M059J (cell line): ENCODE measurements at regions not wholly inside any gene's neighbourhood (a gene's known extent, or its start where the extent isn't known, plus 50 kb on each side); places are given as distances from the start of the nearest gene placed in this dataset.

ENCODE experiments used
- DNase-seq: peaks from one replicate; pipeline ENCODE4 v3.0.0-alpha.2; 2012; ENCODE audit warnings: low read depth

DNA sequence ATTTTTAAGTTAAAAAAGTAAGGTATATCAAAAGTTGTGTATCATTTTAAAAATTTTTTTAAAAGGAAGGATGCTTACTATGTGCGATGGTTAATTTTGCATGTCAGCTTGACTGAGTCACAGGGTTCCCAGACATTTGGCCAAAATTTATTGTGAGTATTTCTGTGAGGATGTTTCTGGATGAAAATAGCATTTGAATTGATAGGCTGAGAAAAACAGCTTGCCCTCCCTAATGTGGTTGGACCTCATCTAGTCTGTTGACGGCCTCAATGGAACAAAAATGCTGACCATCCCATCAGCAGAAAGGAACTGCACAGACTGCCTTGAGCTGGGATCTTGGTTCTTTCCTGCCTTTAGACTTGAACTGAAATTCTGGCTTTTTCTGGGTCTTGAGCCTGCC lies 724.5 kb downstream of the NCAM2 start:
- DNase-seq, result peak; percentile 40

DNA sequence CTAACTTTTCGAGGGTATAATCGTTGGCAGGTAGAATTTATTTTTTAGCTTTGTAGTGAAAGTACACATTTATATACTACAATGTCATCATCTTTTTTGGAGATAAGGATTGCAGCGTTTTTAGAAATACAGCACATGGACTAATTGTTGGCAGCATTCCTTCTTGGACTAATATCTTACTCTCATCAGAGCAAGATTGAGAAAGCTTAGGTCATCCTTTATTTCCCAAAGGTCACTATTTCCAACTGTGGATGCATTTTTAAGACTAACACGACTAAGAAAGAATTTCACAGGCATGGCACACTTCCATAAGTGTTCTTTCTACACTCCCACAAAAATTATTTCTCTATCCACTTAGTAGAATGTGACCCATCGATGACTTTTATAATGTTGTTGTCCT lies 732.3 kb downstream of the NCAM2 start:
- DNase-seq, result peak; percentile 40

DNA sequence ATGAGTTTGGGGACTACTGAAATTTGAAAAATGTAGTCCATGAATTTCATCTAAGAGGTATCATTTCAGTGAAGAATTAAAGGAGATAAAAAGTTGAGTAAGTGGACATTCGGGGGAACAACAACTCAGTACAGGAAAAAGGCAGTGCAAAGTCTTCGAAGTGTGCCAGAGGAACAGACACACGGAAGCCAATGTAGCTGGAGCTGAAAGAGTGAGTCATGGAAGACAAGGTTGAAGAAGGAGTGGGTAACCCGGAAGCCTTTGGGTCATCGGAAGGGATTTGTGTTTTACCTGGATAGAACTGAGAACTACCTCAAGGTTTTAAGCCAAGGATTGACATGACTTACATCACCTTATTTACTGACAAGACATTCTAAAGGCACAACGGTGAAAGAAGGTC lies 733.4 kb downstream of the NCAM2 start:
- peak; percentile 65 for DNase-seq

DNA sequence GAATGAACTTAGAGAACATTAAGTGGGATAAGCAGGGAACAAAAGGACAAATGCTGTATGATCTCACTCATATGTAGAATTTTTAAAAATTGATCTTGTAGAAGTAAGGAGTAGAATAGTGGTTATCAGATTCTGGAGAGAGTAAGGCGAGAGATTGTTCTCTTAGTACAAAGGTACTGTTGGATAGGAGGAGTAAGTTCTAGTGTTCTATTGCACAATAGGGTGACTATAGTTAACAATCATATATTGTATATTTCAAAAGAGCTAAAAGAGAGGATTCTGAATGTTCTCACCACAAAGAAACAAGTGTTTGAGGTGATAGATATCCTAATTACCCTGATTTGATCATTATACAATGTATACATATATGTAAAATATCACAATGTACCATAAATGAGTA lies 735.9 kb downstream of the NCAM2 start:
- no peak for DNase-seq

DNA sequence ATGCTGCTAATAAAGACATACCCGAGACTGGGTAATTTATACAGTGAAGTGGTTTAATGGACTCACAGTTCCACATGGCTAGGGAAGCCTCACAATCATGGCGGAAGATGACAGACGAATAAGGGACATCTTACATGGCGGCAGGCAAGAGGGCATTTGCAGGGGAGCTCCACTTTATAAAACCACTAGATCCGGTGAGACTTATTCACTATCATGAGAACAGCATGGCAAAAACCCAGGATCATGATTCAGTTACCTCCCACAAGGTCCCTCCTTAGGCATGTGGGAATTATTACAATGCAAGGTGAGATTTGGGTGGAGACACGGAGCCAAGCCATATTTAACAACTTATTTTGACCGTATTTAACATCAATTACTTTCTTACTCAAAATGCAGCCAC lies 739.0 kb downstream of the NCAM2 start:
- peak; percentile 78 for DNase-seq

DNA sequence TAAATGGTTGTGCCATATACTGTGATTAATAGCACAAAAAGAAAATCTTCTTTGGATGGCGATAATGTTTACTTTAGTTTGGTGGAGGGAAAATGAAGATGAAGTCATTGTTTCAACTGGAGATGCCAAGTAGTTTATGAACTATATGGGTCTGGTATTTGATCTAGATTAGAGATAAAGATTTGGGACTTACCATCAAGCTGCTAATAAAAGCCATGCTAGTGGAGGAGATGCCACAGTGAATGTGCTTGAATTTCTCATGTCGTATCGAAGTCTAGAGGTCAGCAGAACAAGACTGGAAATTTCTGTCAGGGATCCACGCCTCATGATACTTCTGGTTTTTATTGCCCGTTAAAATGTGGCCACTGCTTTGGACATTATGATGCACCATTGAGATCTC lies 742.0 kb downstream of the NCAM2 start:
- peak; percentile 70 for DNase-seq

DNA sequence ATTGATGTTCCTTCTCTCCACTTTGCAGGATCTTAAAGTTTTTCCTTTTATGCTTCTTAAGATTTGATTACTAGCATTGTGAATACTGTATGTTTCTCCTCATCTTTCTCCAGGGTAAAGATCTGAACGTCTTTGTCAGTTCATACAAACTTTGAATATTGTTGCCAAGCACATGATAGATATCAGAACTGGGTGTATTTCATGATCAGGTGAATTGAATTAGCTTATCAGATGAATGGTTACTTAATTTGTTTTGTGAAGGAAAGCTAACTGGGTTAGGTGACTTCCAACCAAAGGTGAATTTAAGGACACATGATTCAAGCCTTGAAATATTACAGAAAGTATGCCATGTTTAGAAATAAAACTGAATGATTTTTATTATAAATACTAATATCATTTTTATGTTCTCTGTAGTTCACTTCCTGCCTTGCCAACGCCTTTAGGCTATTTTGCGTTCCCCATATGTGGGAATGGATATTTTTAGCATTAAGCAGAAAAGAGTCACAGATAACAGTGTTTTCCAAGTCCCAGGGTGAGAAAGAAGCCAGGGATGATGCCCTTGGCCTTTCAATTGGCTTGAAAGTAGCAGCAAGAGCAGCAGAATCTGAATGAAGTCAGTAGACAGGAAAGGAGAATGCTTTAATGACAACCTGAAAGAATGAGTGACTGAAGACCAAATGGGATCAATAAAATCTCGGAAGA lies 752.1 kb downstream of the NCAM2 start:
- no peak for DNase-seq

DNA sequence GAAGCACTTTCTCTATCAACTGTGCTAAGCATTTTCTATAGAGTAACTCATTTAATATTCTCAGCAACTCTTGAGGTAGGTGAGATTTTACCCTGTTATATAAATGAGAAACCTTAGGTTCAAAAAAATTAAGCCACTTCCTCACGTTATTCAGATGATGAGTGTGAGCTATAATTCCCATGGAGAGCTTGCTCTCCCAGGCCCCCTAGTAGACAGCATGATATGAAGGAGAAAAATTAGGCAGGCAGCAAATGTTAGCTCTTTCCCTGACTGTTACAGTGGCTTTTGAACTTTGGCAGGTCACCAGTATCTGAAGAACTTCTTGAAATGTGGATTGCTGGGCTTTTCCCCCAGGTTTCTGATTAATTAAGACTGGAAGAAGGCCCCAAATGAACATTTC lies 753.1 kb downstream of the NCAM2 start:
- no peak for DNase-seq

DNA sequence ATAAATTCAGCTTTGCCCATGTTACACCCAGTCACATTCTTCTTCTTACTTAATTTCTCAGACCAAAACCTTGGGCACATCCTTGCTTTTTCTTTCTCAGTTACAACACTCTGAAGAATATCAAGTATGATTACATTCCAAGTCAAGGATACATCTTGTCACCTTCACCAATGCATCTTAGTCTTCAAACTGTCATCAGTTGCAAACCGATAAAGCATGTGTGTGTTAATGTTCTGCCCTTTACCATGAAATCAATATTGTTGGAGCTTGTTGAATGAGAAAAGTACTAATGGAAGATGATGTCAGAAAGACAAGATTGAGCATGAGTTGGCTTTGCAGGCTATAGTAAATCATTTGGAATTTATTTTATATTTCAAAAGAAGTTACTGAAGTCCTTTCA lies 764.6 kb downstream of the NCAM2 start:
- DNase-seq, result no peak

DNA sequence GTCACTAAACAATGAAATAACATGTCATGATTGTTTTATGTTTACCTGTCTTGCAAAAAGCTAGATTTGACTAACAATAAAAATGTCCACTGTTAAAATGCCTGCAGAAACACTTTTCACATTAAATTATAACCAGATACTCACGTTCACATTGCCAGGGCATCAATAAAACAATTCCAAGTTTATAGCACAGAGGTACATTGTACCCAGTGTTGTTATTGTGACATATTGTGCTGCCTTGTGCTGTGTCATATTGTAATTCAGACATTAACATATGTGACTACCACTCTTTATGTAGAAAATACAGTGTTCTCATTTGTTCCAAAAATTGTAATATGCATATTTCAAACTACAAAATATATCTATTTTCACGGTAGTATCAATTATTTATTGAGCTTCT lies 766.1 kb downstream of the NCAM2 start:
- DNase-seq, result no peak

DNA sequence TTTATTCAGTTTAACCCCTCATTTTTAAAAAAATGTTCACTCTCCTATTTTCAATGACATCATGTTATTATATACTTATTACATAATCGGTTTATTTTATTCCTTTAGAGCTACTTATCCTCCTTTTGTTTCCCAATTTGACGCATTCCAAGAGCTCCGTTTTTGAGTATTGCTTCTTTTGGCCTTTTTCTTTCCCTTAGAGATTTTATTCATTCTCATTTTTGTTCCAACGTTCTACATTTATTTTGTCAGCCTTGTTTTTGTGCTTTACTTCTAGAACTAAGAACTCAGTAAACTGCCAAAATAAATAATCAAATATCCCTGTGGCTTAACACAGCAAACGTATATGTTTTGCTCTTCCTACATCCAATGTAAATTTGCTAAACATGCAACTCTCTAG lies 769.1 kb downstream of the NCAM2 start:
- DNase-seq, result no peak

DNA sequence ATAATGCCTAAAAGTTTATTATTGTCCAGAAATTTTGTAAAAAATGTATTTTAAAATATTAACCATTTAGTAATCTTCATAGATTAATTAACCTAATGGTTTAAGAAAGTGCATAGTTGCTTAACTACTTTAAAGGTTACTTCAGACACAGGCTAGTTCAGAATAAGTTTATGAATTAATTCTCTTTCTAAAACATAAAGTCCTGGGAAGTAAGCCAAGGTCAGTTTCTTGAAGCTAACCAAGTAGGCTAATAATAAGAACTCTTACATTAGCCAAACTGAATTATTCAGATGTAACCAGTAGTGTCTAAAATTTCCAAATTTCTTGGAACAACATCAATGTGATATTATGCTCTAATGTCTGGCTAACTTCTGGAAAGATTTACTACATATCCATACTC lies 790.4 kb downstream of the NCAM2 start:
- DNase-seq, result no peak

DNA sequence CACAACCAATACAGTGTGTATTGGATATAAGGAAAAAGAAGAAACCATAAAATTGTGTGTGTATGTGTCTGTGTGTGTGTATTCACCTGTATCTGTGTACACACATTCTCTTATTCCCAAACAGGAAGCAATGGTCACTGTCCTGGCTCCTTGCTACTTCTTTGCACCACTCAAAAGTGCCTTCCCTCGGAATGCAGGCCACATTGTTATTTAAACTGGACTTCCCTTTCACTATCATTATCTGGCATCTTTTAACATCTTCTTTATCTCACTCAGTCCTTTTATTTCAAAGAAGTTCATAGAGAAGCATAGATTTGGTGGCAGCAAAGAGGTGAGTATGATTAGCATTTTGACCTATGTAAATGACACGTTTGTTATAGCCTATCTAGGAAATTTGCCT lies 803.7 kb downstream of the NCAM2 start:
- DNase-seq, result no peak

DNA sequence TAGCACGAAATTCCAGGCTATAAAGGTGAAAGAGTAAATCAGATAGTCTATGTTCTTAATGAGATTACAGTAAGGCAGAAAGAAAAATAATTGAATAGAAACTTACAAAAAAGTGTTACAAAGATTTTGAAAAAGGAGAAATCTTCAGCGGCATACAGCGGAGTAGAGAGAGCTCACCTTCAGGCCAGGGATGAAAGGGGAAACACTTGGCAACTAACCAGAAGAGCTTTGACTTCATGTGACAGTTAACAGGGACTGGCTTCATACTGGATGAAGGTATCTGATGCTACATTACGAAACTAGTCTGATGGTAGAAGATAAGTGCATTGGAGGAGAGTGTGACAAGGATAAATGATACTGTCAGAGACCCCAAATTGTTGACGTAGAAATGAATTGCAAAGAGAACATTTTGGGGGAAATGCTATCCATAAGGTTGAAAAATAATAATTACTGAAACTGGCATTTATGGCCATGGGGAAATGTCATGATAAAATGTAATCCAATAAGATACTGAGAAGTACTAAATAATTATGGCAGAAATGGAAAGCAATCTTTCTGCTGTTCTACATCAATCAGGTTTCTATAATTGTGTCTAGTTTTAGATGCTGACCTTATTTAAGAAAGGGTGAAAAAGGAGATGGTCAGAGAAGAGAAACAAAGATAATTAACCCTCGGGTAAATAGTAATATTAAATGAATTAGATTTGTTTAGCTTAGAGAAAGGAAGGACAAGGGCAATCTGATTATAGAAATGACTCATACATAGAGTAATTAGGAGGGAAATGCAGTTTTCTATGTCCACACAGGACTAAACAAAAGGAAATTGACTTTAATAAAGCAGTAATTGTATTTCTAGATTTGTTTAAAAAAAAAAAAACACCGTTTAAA lies 808.7 kb downstream of the NCAM2 start:
- peak; percentile 20 for DNase-seq

DNA sequence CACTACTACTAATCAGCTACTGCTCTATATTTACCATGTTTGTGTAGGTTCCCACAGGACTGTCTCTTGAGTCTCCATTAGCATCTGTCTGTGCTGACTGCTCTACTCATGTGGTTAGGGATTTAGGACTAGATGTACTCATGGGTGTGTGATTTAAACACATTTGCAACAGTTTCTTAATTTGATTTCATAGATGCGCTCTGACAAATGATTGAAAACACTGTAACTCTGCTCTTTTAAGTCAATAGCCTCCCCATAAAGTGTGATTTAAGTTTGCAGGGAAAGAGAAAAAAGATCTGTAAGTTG lies 809.3 kb downstream of the NCAM2 start:
- no peak for DNase-seq

DNA sequence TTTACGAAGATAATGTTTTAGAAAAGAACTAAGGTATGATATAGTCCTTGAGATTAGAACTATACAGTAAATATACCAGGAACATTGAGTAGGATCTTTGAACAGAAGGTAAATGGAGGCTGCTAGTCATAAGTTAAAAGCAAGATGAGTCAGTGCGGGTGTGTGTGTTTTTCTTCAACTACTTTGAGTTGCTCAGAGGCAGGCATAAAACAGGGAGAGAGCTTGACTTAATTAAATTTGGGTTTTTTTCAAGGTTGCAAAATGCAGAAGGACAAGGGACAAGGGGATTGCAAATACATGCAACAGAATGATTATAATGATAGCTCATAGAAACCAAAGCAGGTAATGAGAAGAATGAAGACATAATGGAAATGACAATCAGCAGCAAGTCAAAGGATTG lies 815.1 kb downstream of the NCAM2 start:
- DNase-seq, result no peak

DNA sequence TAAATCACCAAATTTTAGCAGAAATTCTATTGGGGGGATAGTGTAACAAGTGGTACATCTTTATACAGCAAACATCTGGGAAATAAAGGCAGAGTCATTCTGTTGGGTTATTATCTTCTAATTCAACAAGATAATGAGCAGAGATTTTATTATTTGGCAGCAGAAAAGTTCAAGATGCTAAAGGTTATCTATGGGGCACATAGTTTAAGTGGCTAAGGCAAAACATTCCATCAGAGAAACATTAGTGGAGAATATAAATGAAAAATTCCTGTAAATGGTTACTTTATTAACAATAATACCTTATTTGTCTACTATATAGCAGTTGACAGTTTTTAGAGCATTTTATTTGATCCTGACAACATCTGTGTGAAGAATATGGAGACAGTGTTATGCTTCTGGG lies 815.7 kb downstream of the NCAM2 start:
- DNase-seq, result no peak

DNA sequence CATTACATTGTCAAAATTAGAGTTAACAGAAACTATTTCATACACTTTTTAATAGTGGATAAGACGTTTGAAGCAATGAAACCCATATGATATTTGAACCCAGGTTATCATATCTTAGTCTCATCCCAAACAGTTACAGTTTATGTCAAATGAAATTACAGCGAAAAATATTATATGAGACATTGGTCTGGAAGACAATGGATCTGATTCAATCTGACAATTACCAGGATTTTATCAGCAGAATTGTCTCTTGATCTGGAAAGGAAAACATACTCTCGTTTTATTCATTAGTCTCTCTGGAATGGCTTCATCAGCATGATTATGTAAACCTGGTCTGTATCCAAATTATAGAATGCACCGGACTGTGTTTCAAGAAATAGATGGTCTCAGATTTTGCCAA lies 818.6 kb downstream of the NCAM2 start:
- no peak for DNase-seq

DNA sequence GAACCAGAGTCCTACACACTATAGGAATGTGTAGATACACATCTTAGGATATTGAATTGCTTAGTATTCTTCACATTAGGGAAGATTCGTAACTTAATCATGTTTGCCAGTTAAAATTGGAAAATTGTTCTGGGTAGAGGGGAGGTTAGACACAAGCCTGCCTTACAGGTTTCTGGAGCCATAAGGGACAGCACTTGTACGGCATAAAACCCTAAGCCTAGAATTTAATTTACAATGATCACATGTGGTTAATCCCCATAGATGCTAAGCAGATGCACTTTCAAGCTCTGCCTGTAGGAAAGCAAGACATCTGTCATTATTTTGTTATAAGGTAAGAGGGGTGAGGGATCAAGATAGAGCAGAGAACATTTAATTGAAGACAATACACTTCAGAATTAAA lies 820.7 kb downstream of the NCAM2 start:
- DNase-seq, result no peak

DNA sequence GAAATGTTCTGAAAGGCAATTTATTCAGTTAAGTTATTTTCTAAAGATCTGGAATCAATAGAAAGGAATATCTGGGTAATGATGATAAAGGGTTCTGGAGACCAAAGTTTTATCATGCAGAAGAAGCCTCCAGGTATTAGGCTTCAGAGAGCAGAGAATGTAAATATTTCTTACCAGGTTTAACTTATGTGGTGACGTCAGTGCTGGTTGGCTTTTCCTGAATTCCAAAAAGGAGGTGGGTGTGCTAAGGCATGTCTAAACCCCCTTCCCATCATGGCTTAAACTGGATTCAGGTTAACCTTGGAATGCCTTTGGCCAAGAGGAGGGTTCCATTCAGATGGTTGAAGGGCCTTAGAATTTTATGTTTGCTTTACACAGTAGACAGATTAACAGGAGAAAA lies 829.9 kb downstream of the NCAM2 start:
- no peak for DNase-seq

DNA sequence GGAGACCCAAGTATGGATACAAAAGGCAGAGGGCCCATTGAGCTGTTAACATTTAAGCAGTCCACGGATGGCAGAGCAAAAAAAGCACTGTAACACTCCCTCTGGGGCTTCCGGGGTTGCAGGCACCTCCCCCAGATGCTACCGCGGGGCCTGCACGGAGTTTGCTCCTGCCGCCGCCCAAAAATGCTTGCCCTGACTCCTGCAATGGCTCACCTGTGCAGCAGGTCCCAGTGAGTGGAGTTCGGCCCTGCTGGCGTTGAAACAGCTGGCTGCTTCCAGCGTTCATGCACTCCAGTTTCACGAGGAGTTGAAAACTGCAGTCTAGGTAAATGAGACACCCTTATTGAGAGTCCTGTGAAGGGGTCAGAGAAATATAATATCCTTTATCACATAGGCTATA lies 832.8 kb downstream of the NCAM2 start:
- no peak for DNase-seq

DNA sequence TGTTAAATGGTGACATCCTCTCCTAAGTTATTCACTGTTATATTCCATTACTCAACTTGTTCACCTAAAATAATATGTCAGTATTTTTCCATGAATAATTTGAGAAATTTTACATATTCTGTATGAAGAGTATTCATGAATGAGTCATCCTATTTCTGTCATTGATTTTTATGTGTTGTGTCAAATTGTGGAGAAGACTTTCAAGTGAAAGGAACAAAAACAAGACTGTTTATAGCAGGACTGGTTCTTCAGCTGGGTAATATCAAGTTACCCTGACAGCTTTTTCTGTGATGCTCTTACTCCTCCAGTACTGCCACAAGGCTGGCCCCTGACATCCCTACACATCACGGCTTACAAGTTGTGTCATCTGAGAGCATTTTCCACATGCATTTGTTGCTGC lies 847.7 kb downstream of the NCAM2 start:
- DNase-seq, result no peak

DNA sequence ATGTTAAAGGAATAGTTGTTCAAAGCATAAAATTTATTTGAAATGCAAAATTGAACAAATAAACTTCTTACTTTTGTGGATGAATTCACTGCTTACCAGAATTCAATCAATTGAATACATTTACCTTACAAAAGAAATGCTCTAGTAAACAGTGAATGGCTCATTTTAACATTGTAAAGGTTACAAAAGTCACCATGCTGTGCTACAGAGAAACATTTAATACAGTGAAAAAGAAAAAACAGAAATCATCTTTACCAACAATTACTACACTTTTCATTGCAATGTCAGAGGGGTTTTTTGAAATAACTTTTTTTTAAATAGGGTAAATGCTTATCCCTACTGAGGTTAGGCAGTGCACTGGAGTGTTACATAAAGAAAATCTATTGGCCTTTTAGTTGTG lies 853.0 kb downstream of the NCAM2 start:
- DNase-seq, result no peak

DNA sequence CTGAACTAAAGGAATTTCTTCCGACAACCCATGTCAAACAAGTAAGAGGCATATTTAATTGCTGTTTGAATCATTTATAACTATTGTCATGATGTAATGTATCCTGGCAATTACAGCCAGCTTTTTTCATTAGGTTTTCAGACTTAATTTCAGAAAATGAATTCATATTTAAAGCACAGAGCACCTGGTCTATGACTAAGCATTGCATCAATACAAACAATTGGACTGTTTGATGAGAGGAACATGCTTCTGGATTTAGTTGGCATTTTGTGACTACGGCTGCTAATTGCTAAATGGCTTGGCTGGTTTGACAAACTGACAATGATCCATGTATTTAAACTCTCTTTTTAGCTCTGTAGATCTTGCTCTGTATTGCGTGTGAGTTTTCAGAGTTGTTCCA lies 853.4 kb downstream of the NCAM2 start:
- peak; percentile 13 for DNase-seq
